Epidermal melanocyte (primary cell): ENCODE measurements at regions not wholly inside any gene's neighbourhood (a gene's known extent, or its start where the extent isn't known, plus 50 kb on each side); places are given as distances from the start of the nearest gene placed in this dataset.
"Not testable (repeated sequence)": the region's sequence is repeated elsewhere in the genome, so short reads cannot be mapped to it uniquely, and the experiment has no call there.

Experiments
- DNase-seq: peaks from one replicate; pipeline ENCODE4 v3.0.0; 2011; ENCODE audit warnings: low spot score; ENCODE audit not compliant: insufficient read length

DNA sequence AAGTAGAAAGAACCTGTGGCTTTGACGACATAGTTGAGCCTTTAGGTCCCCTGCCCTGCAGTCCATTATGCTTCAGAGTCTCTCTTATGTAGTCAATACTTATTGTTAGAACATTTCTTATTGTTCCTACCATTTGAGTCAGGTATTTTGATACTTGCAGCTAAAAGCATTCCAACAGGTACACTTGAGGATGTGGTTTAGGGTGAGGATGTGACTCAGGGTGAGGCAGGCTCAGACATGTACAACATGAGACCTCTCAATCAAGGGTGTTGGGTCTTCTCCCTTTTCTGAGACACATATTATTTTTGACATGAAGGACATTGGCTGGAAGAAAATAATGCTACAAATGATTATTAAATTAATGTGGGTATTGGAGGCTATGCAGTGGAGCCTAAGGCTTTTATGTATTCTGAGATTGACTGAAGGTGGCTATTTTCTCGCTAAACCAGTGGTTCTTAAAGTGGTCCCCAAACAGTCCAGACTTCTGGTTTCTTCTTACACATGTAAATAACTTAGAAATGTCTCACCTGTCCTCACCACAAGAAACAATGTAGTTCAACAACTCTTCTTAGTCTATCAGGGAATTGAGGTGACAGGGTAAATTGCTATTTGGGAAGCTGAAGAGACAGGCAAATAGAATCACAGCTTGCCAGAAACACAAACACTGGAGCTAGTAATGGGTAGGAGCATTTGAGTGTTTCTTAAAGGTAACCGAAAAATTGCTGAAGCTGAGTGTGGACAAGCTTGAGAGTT, 135.5 kb upstream of the ZPLD1 start:
- DNase-seq = no peak

DNA sequence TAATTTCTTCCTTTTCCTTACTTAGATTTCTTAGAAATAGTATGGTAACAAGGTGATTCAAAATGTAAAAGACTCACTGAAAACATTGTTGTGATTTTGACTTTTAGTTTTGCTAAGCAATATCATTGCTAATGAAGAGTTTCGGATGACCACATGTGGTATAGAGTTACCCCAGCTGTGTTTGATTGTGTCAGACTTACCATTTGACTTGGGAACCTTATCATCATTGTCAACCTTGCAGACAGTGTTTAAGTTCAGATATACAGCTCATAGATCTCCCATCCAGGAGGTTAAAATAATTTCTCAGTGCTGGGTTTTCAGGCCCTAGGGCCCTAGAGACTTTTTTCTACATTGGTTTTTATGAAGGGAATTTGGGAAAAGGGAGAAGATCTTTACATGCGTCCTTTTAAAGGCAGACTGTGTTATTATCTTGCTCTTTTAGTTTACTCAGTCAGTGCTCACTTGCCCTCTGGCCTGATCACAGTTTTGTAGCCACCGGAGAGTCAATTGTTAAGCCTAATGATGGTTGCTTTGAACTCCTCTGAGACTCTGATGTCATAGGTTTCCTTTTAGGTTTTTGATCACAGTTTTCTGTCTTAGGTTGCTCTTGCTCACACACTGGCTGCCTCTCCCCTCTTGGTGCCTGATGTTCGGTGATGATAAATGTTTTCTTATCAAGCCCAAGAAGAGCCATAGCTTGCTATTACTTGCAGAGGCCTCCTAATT, 133.5 kb upstream of the ZPLD1 start:
- no peak for DNase-seq

DNA sequence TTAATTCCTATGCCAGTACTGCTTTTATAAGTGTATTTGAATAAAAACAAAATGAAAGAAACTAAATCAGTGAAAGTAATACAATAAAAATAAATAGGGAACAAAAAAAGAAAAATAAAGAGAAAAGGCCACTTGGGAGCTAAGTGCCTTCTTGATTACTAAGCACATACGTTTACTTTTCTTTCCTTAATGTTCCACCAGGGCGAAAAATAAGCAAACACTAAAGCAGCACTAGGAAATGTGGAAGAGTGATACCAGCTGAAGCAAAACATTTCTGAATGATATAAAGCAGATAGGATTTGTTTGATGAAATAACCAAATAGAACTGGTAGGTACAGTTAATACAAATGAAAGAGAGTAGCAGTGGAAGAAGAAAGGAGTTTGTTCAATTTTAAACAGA, 132.8 kb upstream of the ZPLD1 start:
- DNase-seq = no peak

DNA sequence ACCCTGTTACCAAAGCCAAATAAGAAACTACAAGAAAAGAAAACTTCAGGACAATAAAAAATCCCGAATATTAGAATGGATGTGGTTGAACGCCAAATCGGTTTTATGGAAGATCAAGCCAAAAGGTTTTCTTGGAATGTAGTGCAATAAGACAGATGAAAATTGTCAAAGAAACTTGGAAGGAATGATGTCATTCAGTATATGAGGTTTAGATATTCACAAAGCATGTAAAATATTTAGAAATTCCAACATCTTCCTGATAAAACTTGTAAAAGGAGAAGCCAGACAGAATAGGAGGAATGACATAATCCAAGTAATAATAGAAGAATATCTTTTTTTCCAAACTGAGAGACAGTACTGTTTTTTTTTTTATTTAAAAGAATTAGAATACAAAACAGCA, 130.3 kb upstream of the ZPLD1 start:
- DNase-seq = no peak

DNA sequence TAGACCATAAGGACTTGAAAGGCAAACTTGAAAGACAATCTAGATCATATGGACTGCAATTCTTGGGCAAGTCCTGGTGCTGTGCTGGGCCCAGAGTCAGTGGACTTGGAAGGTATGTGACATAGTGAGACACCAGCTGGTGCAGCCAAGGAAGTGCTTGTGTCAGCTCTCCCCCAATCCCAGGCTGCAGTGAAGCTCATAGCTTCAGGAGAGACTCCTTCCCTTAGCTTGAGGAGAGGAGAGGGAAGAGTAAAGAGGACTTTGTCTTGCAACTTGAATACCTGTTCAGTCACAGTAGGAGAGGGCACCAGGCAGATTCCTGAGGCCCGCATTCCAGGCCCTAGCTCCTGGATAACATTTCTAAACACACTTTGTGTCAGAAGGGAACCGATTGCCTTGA, 127.4 kb upstream of the ZPLD1 start:
- DNase-seq = no peak

DNA sequence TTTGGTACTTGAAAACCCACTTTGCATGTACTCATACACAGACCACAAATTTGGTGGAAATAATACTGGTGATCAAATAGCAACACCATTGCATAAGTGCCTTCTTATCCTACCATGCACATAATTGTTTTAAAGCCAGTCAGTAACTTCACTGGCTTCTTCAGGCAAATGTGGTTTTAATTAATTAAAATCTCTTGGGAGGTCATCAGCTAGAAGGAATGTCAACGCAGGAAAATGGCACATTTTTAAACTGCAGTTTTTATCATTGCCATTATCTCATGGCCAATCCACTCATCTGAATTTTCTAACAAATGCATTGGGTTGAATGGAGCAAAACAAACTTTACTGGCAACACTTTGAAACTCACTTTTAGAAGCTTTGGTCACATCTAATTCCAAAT, 105.7 kb upstream of the ZPLD1 start:
- DNase-seq = no peak

DNA sequence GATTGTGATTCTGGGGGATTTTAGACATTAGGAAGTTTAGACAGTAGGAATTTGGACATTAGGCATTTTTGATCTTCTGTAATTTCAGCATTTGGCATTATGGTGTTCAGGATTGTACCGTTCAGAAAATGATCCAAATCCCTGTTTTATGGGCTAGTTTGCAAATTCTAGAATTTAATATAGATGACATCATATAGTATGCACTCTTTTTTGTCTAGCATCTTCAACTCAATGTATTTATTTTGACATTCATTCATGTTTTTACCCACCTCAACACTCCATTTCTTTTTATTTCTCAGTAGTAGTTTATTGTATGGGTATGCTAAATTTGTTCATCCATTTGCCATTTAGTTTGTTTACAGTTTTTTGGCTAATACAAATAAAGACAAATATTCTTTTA, 105.3 kb upstream of the ZPLD1 start:
- DNase-seq = no peak

DNA sequence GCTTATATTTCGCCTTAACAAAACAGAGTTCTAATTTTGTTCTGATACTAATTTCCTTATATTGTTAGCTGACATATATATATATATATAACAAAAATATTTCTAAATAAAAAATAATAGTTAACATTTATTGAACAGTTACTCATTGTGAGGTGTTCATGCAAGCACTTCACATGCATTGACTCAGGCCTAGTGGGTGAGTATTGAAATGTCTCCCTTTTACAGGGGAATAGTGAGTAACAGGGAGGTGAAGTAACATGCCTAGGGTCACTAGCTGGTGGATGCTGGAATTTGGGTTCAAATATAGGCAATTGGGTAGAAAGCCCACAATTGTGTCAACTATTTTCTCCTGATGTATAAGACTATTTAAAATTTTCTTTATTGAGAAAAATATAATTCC, 102.6 kb upstream of the ZPLD1 start:
- DNase-seq = no peak

DNA sequence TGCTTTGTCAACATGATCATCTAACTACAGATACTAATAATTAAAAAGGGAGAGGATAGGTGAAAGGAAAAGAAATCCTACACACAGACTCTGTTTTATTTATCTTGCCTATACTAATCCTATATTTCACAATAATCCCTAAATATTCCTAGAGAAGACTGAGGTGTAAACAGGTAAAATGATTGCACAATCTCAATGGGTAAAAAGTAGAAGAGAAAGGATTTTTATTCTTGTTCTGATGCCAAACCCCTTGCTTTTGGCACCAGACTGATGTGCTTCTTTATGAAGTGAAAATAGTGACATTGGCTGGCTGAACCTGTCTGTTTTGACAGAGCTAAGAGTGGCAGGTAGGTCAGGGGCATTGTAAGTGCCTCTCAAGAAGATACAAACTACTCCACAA, 101.9 kb upstream of the ZPLD1 start:
- no peak for DNase-seq

DNA sequence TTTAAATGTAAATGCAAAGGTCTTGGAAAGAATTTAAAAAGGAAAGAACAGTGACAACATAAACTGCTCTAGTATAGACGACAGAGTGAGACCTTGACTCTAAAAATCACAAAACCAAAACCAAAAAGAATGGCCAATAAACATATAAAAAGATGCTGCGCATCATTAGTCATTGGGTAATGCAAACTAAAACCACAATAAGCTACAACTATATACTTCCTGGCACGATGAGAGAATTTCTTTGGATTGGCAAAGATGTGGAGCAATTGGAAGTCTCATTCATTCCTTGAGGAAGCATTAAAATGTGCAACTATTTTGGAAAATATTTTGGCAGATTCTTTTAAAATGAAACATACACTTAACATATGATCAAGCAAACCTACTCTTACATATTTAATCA, 98.7 kb upstream of the ZPLD1 start:
- no peak for DNase-seq

DNA sequence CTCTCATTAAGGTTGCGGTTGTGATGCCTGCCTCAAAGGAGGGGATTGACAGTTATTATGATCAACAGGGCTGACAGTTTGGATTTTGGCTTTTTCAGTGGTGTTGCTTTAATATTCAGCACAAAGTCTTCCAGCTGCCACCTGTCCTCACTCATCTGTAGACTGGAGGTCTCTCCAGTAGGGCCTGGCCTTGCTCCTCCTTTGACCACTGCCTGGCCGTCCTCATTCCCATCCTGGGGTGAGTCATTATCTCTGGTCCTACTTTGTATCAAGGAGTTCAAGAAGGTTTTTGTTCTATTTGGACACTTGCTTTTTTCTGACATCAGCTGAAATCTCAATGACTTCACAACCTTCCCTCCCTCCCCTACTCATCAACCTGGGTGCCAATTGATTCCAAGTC, 95.1 kb upstream of the ZPLD1 start:
- DNase-seq = no peak

DNA sequence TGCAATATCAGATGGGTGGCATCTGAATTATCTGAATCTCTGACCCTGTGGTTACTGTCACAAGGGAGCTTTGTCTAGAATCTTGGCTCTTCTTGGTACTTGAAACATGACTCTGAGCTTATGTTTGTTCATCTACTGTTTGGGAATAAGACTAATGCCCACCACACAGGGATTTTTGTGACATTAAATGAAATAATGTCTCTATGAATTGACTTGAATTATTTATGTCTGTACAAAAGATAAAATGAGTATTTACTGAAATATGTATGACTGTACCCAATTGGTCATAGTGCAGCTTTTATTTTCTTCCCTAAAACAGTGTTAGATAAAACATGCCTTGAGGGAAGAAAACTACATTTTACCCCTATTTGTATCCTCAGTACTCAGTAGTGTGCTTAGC, 87.9 kb upstream of the ZPLD1 start:
- DNase-seq = no peak

DNA sequence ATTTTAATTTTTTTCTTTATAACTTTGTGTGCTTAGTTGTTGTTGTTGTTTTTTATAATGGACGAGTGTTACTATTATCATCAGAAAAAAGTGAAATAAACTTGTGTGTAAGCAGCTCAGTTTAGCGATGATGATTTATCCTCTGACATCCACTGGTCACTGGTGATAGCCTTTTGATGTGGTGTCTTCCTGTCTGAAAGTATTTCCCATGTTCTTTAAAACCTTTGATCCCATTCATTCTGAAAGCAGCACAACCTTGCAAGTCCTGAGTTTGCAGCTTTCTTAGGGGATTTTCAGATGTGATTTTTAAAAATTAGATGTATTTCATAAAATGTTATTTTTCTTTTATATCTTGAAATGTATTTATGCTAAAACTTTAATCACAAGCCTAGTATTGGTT, 85.9 kb upstream of the ZPLD1 start:
- no peak for DNase-seq

DNA sequence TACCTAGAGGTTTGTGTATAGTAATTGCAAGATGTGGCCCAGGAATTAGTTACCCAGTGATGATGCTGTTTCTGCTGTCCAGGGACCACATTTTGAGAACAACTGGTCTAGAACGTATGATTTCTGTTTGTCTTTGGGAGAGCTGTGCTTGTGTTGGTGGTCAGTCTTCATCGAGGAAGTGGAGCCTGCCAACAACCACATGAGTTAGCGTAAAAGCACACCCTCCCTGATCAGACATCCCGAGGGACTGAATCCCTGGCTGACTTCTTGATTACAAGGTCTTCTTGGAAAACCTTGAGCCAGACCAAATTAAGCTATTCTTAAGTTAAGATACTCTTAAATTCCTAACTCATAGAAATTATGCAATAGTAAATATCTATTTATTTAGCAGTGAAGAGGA, 81.7 kb upstream of the ZPLD1 start:
- no peak for DNase-seq

DNA sequence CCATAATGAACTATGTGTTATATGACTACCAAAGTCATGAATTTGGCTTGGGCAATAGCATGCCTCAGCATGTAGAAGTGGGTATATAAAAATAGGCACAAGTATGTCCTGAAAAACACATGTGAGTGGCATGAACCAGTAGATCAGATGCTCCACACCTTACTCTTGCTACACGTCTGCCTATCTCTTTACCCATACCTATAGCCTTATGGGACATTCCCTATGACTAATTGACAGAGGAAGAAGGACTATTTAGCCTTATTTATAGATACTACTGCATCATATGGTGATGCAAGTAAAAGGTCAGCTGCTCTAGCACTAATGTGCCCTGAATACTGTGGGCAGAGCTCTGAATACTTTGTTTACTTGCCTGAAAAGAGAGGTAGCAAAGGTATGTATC, 81.0 kb upstream of the ZPLD1 start:
- DNase-seq = no peak

DNA sequence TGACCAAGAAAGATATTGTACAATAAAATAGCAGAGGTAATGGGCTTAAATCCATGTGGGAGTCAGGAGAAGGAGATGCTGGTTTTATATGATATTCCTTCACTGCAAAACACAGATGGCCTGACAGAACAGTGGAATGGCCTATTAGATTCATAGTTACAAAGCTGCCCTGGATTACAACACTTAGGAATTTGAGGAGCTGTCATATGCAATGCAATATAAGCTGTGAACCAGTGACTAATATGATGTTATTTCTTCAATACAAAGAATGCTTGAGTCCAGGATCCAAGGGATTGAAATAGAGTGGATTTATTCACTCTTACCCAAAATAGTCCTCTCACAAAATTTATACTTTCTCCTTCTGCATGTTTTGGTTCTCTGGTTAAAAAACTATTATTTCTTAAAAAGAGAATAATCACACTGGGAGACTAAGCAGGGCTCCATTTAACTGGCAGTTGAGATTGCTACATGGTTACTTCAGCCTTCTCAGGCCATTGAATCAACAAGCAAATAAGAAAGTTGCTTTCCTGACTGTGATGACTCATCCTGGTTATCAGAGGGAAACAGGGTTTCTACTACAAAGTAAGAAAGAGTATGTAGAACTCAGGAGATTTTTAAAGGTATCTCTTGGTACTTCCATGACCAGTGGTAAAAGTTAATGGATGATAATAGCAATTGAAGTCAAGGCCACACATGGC, 79.8 kb upstream of the ZPLD1 start:
- DNase-seq = no peak

DNA sequence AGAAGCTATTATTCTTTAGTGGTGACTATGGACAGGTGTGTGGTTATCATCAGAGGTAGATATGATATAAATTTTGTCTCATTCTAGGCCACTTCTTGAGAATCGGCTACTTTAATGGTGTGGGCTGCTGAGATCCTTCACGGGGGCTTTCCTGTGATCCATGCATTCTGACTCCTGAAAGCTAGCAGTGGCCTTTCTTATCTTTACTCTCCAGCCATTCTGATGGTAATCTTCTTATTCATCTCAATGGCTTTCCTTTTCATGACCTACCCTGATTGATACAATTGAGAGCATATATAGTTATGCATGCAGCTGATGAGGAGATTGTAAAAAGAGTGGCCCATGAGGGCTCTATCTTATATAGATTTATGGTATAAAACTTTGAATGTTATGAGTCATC, 78.3 kb upstream of the ZPLD1 start:
- DNase-seq = no peak

DNA sequence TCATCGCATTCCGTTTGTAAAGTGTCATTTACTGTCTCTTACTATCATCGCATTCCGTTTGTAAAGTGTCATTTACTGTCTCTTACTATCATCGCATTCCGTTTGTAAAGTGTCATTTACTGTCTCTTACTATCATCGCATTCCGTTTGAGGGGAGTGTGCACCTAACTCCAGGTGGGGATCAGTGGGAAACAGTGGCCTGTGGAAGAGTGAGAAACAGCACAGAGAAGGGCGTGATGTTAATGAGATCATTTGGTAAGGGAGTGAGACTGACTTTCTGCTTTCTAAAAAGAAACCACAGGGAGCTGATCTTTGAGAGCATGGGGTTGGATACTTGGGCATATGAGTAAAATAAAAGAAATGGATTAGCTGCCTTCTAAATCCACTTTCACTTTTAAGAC, 77.5 kb upstream of the ZPLD1 start:
- DNase-seq = not testable (repeated sequence)

DNA sequence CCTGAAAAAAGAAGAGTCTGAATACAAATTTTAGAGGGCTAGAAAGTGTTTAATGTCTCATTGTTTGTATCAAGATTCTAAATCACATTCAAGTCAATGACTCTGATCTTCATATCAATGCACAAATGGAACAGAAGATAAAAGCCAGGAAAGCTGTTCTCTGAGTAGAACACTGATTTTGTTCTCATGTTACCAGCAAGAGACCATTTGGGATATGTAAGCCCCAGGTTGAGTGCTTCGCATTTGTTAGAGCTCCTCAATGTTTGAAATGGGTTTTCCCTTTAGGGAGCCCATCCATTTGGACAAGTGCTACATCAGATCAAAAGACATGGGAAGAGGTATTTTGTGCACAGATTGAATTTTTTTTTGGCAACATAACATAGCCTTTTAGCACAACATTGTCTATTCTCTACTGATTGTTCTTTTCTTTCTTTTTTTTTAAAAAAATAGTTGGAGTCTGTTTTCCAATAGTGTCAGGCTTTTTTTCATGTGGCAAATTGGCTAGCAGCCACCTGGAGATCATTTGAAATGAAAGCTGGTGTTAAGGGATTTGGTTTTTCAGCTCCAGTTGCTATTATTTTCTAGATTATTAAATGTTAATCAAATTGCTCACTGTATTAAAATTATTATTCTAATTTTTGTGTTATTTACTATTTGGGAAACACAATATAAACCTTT, 74.5 kb upstream of the ZPLD1 start:
- no peak for DNase-seq

DNA sequence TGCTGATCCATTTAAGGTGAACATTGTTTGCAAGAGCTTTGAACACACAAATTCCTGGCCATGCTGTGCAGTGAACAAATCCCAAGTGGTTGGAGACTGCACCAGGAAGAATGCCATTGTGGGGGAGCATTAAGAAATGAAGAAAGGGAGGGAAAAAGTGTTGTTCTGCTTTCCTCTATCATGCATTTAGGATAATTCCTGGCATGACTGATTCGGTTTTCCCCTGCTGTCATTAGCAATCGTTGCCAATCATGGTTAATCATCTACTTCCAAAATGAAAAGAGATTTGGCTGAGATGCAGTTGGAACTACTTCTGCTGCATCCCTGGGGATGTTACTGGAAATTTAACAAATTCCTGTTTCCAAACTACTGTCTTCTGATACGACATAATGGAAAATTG, 73.7 kb upstream of the ZPLD1 start:
- DNase-seq = no peak

DNA sequence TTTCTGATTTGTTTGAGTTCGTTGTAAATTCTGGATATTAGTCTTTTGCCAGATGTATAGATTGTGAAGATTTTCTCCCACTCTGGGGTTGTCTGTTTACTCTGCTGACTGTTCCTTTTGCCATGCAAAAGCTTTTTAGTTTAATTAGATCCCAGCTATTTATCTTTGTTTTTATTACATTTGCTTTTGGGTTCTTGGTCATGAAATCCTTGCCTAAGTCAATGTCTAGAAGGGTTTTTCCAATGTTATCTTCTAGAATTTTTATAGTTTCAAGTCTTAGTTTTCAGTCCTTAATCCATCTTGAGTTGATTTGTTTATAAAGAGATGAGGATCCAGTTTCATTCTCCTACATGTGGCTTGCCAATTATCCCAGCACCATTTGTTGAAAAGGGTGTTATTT, 68.7 kb upstream of the ZPLD1 start:
- not testable (repeated sequence) for DNase-seq
